ENCODE measurements at regions not wholly inside any gene's neighbourhood (a gene's known extent, or its start where the extent isn't known, plus 50 kb on each side); places are given as distances from the start of the nearest gene placed in this dataset.

DNA sequence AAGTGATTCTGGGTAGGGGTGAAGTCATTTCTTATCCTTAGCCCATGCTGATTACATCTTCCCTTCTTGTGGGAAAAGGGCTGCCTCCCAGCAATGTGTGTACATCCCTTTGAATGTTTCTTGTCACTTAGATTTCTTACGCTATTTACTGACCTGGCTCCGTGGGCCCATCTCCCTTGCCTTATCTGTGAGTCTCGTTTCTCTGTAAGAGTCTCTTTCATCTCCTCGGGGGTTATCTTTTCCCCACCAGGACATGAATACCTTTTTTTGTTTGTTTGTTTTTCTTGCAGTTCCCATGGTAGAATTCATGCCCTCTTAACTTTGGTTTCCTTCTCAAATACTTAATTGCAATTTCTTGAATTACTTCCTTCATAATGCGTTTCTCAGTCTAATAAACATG, 107.7 kb downstream of the BAMBI start:
- Histone ChIP-seq H3K79me2 (replicated peaks; ENCODE audit: insufficient read depth) (no peaks in the 10 kb centered on the region), H3K4me3 (no peak overlapping the region), H3K27ac (ENCODE audit: low read depth) (no peak overlapping the region), H3F3A (replicated peaks; ENCODE audit: low read depth) (no peaks in the 10 kb centered on the region), H3K27me3 (ENCODE audit: insufficient read depth) (no peaks in the 10 kb centered on the region), H2AFZ (no peak overlapping the region), H3K4me1 (ENCODE audit: insufficient read depth) (peaks cover 5% of the 10 kb centered on the region; the same call in 1 of the 2 replicates), H3K9me2 (ENCODE audit: insufficient read depth) (no peaks in the 10 kb centered on the region), H4K20me1 (replicated peaks; ENCODE audit: insufficient read depth) (no peaks in the 10 kb centered on the region), H3K4me2 (no peak overlapping the region), H3K36me3 (ENCODE audit: insufficient read depth) (no peaks in the 10 kb centered on the region)
- no peak overlapping the region for H3K27ac Mint-ChIP-seq
- TF ChIP-seq ZNF114 (CRISPR knock-in tag; IDR thresholded peaks at IDR 0.05), result no peak
- TF ChIP-seq, protein P1, sequence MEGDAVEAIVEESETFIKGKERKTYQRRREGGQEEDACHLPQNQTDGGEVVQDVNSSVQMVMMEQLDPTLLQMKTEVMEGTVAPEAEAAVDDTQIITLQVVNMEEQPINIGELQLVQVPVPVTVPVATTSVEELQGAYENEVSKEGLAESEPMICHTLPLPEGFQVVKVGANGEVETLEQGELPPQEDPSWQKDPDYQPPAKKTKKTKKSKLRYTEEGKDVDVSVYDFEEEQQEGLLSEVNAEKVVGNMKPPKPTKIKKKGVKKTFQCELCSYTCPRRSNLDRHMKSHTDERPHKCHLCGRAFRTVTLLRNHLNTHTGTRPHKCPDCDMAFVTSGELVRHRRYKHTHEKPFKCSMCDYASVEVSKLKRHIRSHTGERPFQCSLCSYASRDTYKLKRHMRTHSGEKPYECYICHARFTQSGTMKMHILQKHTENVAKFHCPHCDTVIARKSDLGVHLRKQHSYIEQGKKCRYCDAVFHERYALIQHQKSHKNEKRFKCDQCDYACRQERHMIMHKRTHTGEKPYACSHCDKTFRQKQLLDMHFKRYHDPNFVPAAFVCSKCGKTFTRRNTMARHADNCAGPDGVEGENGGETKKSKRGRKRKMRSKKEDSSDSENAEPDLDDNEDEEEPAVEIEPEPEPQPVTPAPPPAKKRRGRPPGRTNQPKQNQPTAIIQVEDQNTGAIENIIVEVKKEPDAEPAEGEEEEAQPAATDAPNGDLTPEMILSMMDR (conservative IDR thresholded peaks at IDR 0.05; ENCODE audit: low read depth in 2 of 2), result no peak
- no peaks in the 10 kb centered on the region for H3K36me3 Mint-ChIP-seq (ENCODE audit: low read depth)
- ATAC-seq (peak; percentile 46; the same call in 2 of the 3 replicates), DNase-seq (ENCODE audit: low spot score) (peak; percentile 9)
- H3K4me3 Mint-ChIP-seq, result no peak overlapping the region
- no peaks in the 10 kb centered on the region for H3K9me3 Mint-ChIP-seq
- peaks cover 15% of the 10 kb centered on the region; the same call in 2 of the 3 replicates for H3K4me1 Mint-ChIP-seq
- H3K27me3 Mint-ChIP-seq (ENCODE audit: insufficient read depth, low read depth, poor library complexity), result peaks cover 6% of the 10 kb centered on the region

DNA sequence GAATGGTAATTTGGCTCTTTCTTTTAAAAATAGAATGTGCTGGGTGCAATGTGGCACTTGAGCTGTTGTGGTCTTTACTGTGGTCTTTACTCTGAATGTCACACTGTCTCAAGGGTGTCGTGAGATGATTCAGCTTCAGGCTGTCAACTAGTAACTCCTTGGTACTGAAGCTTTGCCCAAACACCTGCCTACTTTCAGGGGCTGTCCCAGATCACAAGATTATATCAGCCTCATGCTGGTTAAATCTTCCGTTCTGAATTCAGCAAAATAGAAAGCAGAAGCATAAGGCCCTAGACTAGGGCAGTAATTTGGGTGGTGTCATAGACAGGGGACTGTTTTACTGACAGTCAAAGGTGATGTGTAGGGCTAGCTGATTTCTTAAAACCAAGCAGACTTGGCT, 110.9 kb downstream of the BAMBI start:
- H3K4me3 Mint-ChIP-seq, result no peak overlapping the region
- peaks cover 5% of the 10 kb centered on the region; the same call in 1 of the 2 replicates for H3K4me1 ChIP-seq (ENCODE audit: insufficient read depth)
- no peak overlapping the region for H3K4me3 ChIP-seq
- H3K9me3 Mint-ChIP-seq, result no peaks in the 10 kb centered on the region
- H3K4me1 Mint-ChIP-seq, result peaks cover 13% of the 10 kb centered on the region; the same call in 2 of the 3 replicates
- H3F3A ChIP-seq (replicated peaks; ENCODE audit: low read depth), result no peaks in the 10 kb centered on the region
- H3K27me3 ChIP-seq (ENCODE audit: insufficient read depth), result no peaks in the 10 kb centered on the region
- H3K9me2 ChIP-seq (ENCODE audit: insufficient read depth), result no peaks in the 10 kb centered on the region
- DNase-seq (ENCODE audit: low spot score) (no peak), ATAC-seq (no peak)
- no peak overlapping the region for H3K4me2 ChIP-seq
- H3K79me2 ChIP-seq (replicated peaks; ENCODE audit: insufficient read depth), result no peaks in the 10 kb centered on the region
- TF ChIP-seq, protein P2, sequence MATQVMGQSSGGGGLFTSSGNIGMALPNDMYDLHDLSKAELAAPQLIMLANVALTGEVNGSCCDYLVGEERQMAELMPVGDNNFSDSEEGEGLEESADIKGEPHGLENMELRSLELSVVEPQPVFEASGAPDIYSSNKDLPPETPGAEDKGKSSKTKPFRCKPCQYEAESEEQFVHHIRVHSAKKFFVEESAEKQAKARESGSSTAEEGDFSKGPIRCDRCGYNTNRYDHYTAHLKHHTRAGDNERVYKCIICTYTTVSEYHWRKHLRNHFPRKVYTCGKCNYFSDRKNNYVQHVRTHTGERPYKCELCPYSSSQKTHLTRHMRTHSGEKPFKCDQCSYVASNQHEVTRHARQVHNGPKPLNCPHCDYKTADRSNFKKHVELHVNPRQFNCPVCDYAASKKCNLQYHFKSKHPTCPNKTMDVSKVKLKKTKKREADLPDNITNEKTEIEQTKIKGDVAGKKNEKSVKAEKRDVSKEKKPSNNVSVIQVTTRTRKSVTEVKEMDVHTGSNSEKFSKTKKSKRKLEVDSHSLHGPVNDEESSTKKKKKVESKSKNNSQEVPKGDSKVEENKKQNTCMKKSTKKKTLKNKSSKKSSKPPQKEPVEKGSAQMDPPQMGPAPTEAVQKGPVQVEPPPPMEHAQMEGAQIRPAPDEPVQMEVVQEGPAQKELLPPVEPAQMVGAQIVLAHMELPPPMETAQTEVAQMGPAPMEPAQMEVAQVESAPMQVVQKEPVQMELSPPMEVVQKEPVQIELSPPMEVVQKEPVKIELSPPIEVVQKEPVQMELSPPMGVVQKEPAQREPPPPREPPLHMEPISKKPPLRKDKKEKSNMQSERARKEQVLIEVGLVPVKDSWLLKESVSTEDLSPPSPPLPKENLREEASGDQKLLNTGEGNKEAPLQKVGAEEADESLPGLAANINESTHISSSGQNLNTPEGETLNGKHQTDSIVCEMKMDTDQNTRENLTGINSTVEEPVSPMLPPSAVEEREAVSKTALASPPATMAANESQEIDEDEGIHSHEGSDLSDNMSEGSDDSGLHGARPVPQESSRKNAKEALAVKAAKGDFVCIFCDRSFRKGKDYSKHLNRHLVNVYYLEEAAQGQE (IDR thresholded peaks at IDR 0.05; ENCODE audit: unreplicated experiment), result no peak
- TF ChIP-seq, protein P1 (conservative IDR thresholded peaks at IDR 0.05; ENCODE audit: low read depth in 2 of 2), result no peak
- TF ChIP-seq ZNF331 (CRISPR knock-in tag; IDR thresholded peaks at IDR 0.05; ENCODE audit: low read depth) (no peak), STAT1 (IDR thresholded peaks at IDR 0.05; ENCODE audit: unreplicated experiment) (no peak)
- no peaks in the 10 kb centered on the region for H4K20me1 ChIP-seq (replicated peaks; ENCODE audit: insufficient read depth)
- H2AFZ ChIP-seq, result no peak overlapping the region; the same call in 1 of the 2 replicates
- no peak overlapping the region for H3K27ac ChIP-seq (ENCODE audit: low read depth)
- H3K27me3 Mint-ChIP-seq (ENCODE audit: insufficient read depth, low read depth, poor library complexity), result peaks cover 9% of the 10 kb centered on the region
- no peaks in the 10 kb centered on the region for H3K36me3 Mint-ChIP-seq (ENCODE audit: low read depth)
- no peaks in the 10 kb centered on the region for H3K36me3 ChIP-seq (ENCODE audit: insufficient read depth)
- H3K27ac Mint-ChIP-seq, result no peak overlapping the region

All from GM23338 (cell line).